PC-9 (cell line): ENCODE measurements at regions not wholly inside any gene's neighbourhood (a gene's known extent, or its start where the extent isn't known, plus 50 kb on each side); places are given as distances from the start of the nearest gene placed in this dataset.

Experiments
- BruUV-seq: library from RNA; stranded (reverse); fragments of 400-500 nt; replicated peaks from 2 replicates; lab custom pipeline; 2021; lab: Mats Ljungman, UMichigan
- CTCF ChIA-PET: fragments of 300-600 bp; sonication (Branson Sonifier 250); formaldehyde crosslinking; loops from one replicate; lab custom pipeline; 2022; ENCODE audit warnings: antibody characterized with exemption; lab: Charles Lee
- POLR2A ChIA-PET: fragments of 300-600 bp; sonication (Branson Sonifier 250); formaldehyde crosslinking; loops from one replicate; lab custom pipeline; 2022; ENCODE audit warnings: antibody characterized with exemption; ENCODE audit not compliant: unreplicated experiment; lab: Charles Lee
- DNase-seq, 2 experiments: peaks; one replicate each; pipeline versions ENCODE4 v3.0.0 to v3.0.0-alpha.2; 2015 to 2022; ENCODE audit warnings: mixed read lengths in 1 of 2
- H2AFZ ChIP-seq: fragments of 200-600 bp; sonication (generic); 2 replicates; pipeline ENCODE4 v1.8.1; 2017; ENCODE audit warnings: antibody characterized with exemption
- H3F3A ChIP-seq: fragments of 200-600 bp; sonication (generic); 2 replicates; pipeline ENCODE4 v1.8.1; 2017; ENCODE audit warnings: antibody characterized with exemption, mild to moderate bottlenecking, low read depth; ENCODE audit not compliant: insufficient read depth
- H3K27ac ChIP-seq: fragments of 200-600 bp; sonication (generic); 2 replicates; pipeline ENCODE4 v1.6.1; 2016; ENCODE audit warnings: mixed run types
- H3K27me3 ChIP-seq: fragments of 200-600 bp; sonication (generic); 2 replicates; pipeline ENCODE4 v1.6.1; 2016; ENCODE audit warnings: low read depth, mixed run types; ENCODE audit not compliant: insufficient read depth
- H3K36me3 ChIP-seq: fragments of 200-600 bp; sonication (generic); 2 replicates; pipeline ENCODE4 v1.6.1; 2016; ENCODE audit warnings: low read depth, mixed run types
- H3K4me1 ChIP-seq: fragments of 200-600 bp; sonication (generic); replicated peaks from 2 replicates; pipeline ENCODE4 v1.6.1; 2016; ENCODE audit warnings: mixed run types; ENCODE audit not compliant: insufficient read depth
- H3K4me2 ChIP-seq: fragments of 200-600 bp; sonication (generic); 2 replicates; pipeline ENCODE4 v1.6.1; 2017; ENCODE audit warnings: mixed run types
- H3K4me3 ChIP-seq: fragments of 200-600 bp; sonication (generic); 2 replicates; pipeline ENCODE4 v1.6.1; 2016; ENCODE audit warnings: mixed run types
- H3K79me2 ChIP-seq: fragments of 200-600 bp; sonication (generic); 2 replicates; pipeline ENCODE4 v1.6.1; 2017; ENCODE audit warnings: low read depth, mixed run types
- H3K9me2 ChIP-seq: fragments of 200-600 bp; sonication (generic); 2 replicates; pipeline ENCODE4 v1.8.1; 2017; ENCODE audit warnings: mild to moderate bottlenecking; ENCODE audit not compliant: insufficient read depth
- H3K9me3 ChIP-seq: fragments of 200-600 bp; sonication (generic); 2 replicates; pipeline ENCODE4 v1.8.1; 2016; ENCODE audit warnings: low read depth; ENCODE audit not compliant: insufficient read depth
- H4K20me1 ChIP-seq: fragments of 200-600 bp; sonication (generic); 2 replicates; pipeline ENCODE4 v1.8.1; 2017; ENCODE audit not compliant: insufficient read depth
- CTCF ChIP-seq: fragments of 200-600 bp; sonication (generic); conservative IDR thresholded peaks from 2 replicates; pipeline ENCODE4 v1.6.1; 2017; ENCODE audit warnings: mixed run types, antibody characterized with exemption, mild to moderate bottlenecking, moderate library complexity
- EZH2 ChIP-seq: fragments of 200-600 bp; sonication (generic); IDR thresholded peaks from 2 replicates; pipeline ENCODE4 v1.8.0; 2017; ENCODE audit warnings: antibody characterized with exemption, low read depth
- intact Hi-C: fragments of 100-400 bp; cut with micrococcal nuclease; formaldehyde crosslinking; loops from one replicate; pipeline ENCODE4 v1.10.0; 2022; ENCODE audit not compliant: unreplicated experiment

GRCh38 chr3:78077178-78077577 is 1037.3 kb downstream of the ROBO2 start:
- no peaks in the 10 kb centered on the region for H3K4me1 ChIP-seq
- no peak overlapping the region for H3K4me3 ChIP-seq
- H3K36me3 ChIP-seq: no peaks in the 10 kb centered on the region
- no peak for DNase-seq
- H3K27ac ChIP-seq: no peak overlapping the region
- no peaks in the 10 kb centered on the region for H3F3A ChIP-seq
- H3K27me3 ChIP-seq: no peaks in the 10 kb centered on the region
- H2AFZ ChIP-seq: no peak overlapping the region
- no peaks in the 10 kb centered on the region for H4K20me1 ChIP-seq
- no peaks in the 10 kb centered on the region for H3K9me3 ChIP-seq
- POLR2A ChIA-PET: no interaction called here
- no TSS peak for BruUV-seq
- CTCF ChIA-PET: no interaction called here
- no peaks in the 10 kb centered on the region for H3K79me2 ChIP-seq
- intact Hi-C loops: no loop called here
- TF ChIP-seq EZH2: no peak
- TF ChIP-seq CTCF: no peak
- H3K9me2 ChIP-seq: no peaks in the 10 kb centered on the region
- H3K4me2 ChIP-seq: no peak overlapping the region

- H3K36me3 ChIP-seq: no peaks in the 10 kb centered on the region
- no peaks in the 10 kb centered on the region for H4K20me1 ChIP-seq
- H2AFZ ChIP-seq: no peak overlapping the region
- no peaks in the 10 kb centered on the region for H3K4me1 ChIP-seq
- no peak for DNase-seq
- intact Hi-C loops: no loop called here
- ChIA-PET CTCF (no interaction called here), POLR2A (no interaction called here)
- H3K79me2 ChIP-seq: no peaks in the 10 kb centered on the region
- H3F3A ChIP-seq: no peaks in the 10 kb centered on the region
- no peaks in the 10 kb centered on the region for H3K9me2 ChIP-seq
- H3K27ac ChIP-seq: no peak overlapping the region
- no TSS peak for BruUV-seq
- TF ChIP-seq EZH2: no peak
- TF ChIP-seq CTCF: no peak
- H3K27me3 ChIP-seq: no peaks in the 10 kb centered on the region
- no peak overlapping the region for H3K4me2 ChIP-seq
- no peaks in the 10 kb centered on the region for H3K9me3 ChIP-seq
- H3K4me3 ChIP-seq: no peak overlapping the region
These were observed 1037.9 kb downstream of the ROBO2 start for GRCh38 chr3:78077842-78078241.

GRCh38 chr3:78079514-78079913 is 1039.6 kb downstream of the ROBO2 start:
- POLR2A ChIA-PET: no interaction called here
- no peaks in the 10 kb centered on the region for H3K9me3 ChIP-seq
- no peak overlapping the region for H2AFZ ChIP-seq
- CTCF ChIA-PET: no interaction called here
- DNase-seq: no peak
- no peaks in the 10 kb centered on the region for H3K9me2 ChIP-seq
- no peaks in the 10 kb centered on the region for H3K4me1 ChIP-seq
- no peaks in the 10 kb centered on the region for H3K27me3 ChIP-seq
- no TSS peak for BruUV-seq
- TF ChIP-seq CTCF: no peak
- TF ChIP-seq EZH2: no peak
- no peaks in the 10 kb centered on the region for H4K20me1 ChIP-seq
- no peak overlapping the region for H3K27ac ChIP-seq
- no peaks in the 10 kb centered on the region for H3K36me3 ChIP-seq
- H3K79me2 ChIP-seq: no peaks in the 10 kb centered on the region
- H3F3A ChIP-seq: no peaks in the 10 kb centered on the region
- H3K4me2 ChIP-seq: no peak overlapping the region
- H3K4me3 ChIP-seq: no peak overlapping the region
- intact Hi-C loops: no loop called here
